PC-9 (cell line): ENCODE measurements at regions not wholly inside any gene's neighbourhood (a gene's known extent, or its start where the extent isn't known, plus 50 kb on each side); places are given as distances from the start of the nearest gene placed in this dataset.

ENCODE experiments used
- BruUV-seq: library from RNA; stranded (reverse); fragments of 400-500 nt; replicated peaks from 2 replicates; lab custom pipeline; 2021; lab: Mats Ljungman, UMichigan
- CTCF ChIA-PET: fragments of 300-600 bp; sonication (Branson Sonifier 250); formaldehyde crosslinking; loops from one replicate; lab custom pipeline; 2022; ENCODE audit warnings: antibody characterized with exemption; lab: Charles Lee
- POLR2A ChIA-PET: fragments of 300-600 bp; sonication (Branson Sonifier 250); formaldehyde crosslinking; loops from one replicate; lab custom pipeline; 2022; ENCODE audit warnings: antibody characterized with exemption; ENCODE audit not compliant: unreplicated experiment; lab: Charles Lee
- DNase-seq, 2 experiments: peaks; one replicate each; pipeline versions ENCODE4 v3.0.0 to v3.0.0-alpha.2; 2015 to 2022; ENCODE audit warnings: mixed read lengths in 1 of 2
- H2AFZ ChIP-seq: fragments of 200-600 bp; sonication (generic); 2 replicates; pipeline ENCODE4 v1.8.1; 2017; ENCODE audit warnings: antibody characterized with exemption
- H3F3A ChIP-seq: fragments of 200-600 bp; sonication (generic); 2 replicates; pipeline ENCODE4 v1.8.1; 2017; ENCODE audit warnings: antibody characterized with exemption, mild to moderate bottlenecking, low read depth; ENCODE audit not compliant: insufficient read depth
- H3K27ac ChIP-seq: fragments of 200-600 bp; sonication (generic); 2 replicates; pipeline ENCODE4 v1.6.1; 2016; ENCODE audit warnings: mixed run types
- H3K27me3 ChIP-seq: fragments of 200-600 bp; sonication (generic); 2 replicates; pipeline ENCODE4 v1.6.1; 2016; ENCODE audit warnings: low read depth, mixed run types; ENCODE audit not compliant: insufficient read depth
- H3K36me3 ChIP-seq: fragments of 200-600 bp; sonication (generic); 2 replicates; pipeline ENCODE4 v1.6.1; 2016; ENCODE audit warnings: low read depth, mixed run types
- H3K4me1 ChIP-seq: fragments of 200-600 bp; sonication (generic); replicated peaks from 2 replicates; pipeline ENCODE4 v1.6.1; 2016; ENCODE audit warnings: mixed run types; ENCODE audit not compliant: insufficient read depth
- H3K4me2 ChIP-seq: fragments of 200-600 bp; sonication (generic); 2 replicates; pipeline ENCODE4 v1.6.1; 2017; ENCODE audit warnings: mixed run types
- H3K4me3 ChIP-seq: fragments of 200-600 bp; sonication (generic); 2 replicates; pipeline ENCODE4 v1.6.1; 2016; ENCODE audit warnings: mixed run types
- H3K79me2 ChIP-seq: fragments of 200-600 bp; sonication (generic); 2 replicates; pipeline ENCODE4 v1.6.1; 2017; ENCODE audit warnings: low read depth, mixed run types
- H3K9me2 ChIP-seq: fragments of 200-600 bp; sonication (generic); 2 replicates; pipeline ENCODE4 v1.8.1; 2017; ENCODE audit warnings: mild to moderate bottlenecking; ENCODE audit not compliant: insufficient read depth
- H3K9me3 ChIP-seq: fragments of 200-600 bp; sonication (generic); 2 replicates; pipeline ENCODE4 v1.8.1; 2016; ENCODE audit warnings: low read depth; ENCODE audit not compliant: insufficient read depth
- H4K20me1 ChIP-seq: fragments of 200-600 bp; sonication (generic); 2 replicates; pipeline ENCODE4 v1.8.1; 2017; ENCODE audit not compliant: insufficient read depth
- CTCF ChIP-seq: fragments of 200-600 bp; sonication (generic); conservative IDR thresholded peaks from 2 replicates; pipeline ENCODE4 v1.6.1; 2017; ENCODE audit warnings: mixed run types, antibody characterized with exemption, mild to moderate bottlenecking, moderate library complexity
- EZH2 ChIP-seq: fragments of 200-600 bp; sonication (generic); IDR thresholded peaks from 2 replicates; pipeline ENCODE4 v1.8.0; 2017; ENCODE audit warnings: antibody characterized with exemption, low read depth
- intact Hi-C: fragments of 100-400 bp; cut with micrococcal nuclease; formaldehyde crosslinking; loops from one replicate; pipeline ENCODE4 v1.10.0; 2022; ENCODE audit not compliant: unreplicated experiment

- H3K36me3 ChIP-seq, result no peaks in the 10 kb centered on the region
- H3K4me2 ChIP-seq, result no peak overlapping the region
- H3K79me2 ChIP-seq, result no peaks in the 10 kb centered on the region
- no TSS peak for BruUV-seq
- no peak overlapping the region for H2AFZ ChIP-seq
- TF ChIP-seq CTCF (no peak), EZH2 (no peak)
- DNase-seq, result no peak
- peaks cover 18% of the 10 kb centered on the region; the same call in 1 of the 2 replicates for H3F3A ChIP-seq
- CTCF ChIA-PET, result interaction anchor here (0.6 kb wide), 1 partner anchor 15 kb away, joined by 16 read pairs; no protein-coding TSS in a partner anchor
- H4K20me1 ChIP-seq, result no peaks in the 10 kb centered on the region
- intact Hi-C loops, result no loop called here
- no peaks in the 10 kb centered on the region for H3K27me3 ChIP-seq
- no peak overlapping the region for H3K4me3 ChIP-seq
- POLR2A ChIA-PET, result no interaction called here
- no peak overlapping the region for H3K27ac ChIP-seq
- H3K9me2 ChIP-seq, result no peaks in the 10 kb centered on the region
- no peaks in the 10 kb centered on the region for H3K9me3 ChIP-seq
- H3K4me1 ChIP-seq, result peaks cover 25% of the 10 kb centered on the region
Measured at GRCh38 chr7:68684996-68685395, 913.3 kb upstream of the AUTS2 start.

- 0 out of 2 replicates have a peak overlapping the region, but pooled peaks have one; percentile 5 for H3K4me3 ChIP-seq
- no peaks in the 10 kb centered on the region for H3K36me3 ChIP-seq
- peaks cover 42% of the 10 kb centered on the region for H3F3A ChIP-seq
- peaks cover 52% of the 10 kb centered on the region for H3K4me1 ChIP-seq
- ChIA-PET POLR2A (no interaction called here), CTCF (no interaction called here)
- H3K9me2 ChIP-seq, result 0 out of 2 replicates have a peak, but pooled peaks cover 5% of the 10 kb centered on the region
- H3K27me3 ChIP-seq, result no peaks in the 10 kb centered on the region
- peak overlapping the region; percentile 83 for H3K27ac ChIP-seq
- intact Hi-C loops, result no loop called here
- no peaks in the 10 kb centered on the region for H4K20me1 ChIP-seq
- H3K4me2 ChIP-seq, result peak overlapping the region; percentile 56
- TF ChIP-seq CTCF (no peak), EZH2 (no peak)
- no peak overlapping the region for H2AFZ ChIP-seq
- no TSS peak for BruUV-seq
- peak in 1 of 2 experiments; percentile 80 for DNase-seq
- peaks cover 5% of the 10 kb centered on the region; the same call in 1 of the 2 replicates for H3K9me3 ChIP-seq
- H3K79me2 ChIP-seq, result no peaks in the 10 kb centered on the region
Measured at GRCh38 chr7:68688416-68689086, 909.7 kb upstream of the AUTS2 start.

GRCh38 chr7:68689087-68689433, 909.2 kb upstream of the AUTS2 start:
- peak overlapping the region; percentile 56; the same call in 1 of the 2 replicates for H3K4me2 ChIP-seq
- CTCF ChIA-PET, result no interaction called here
- H4K20me1 ChIP-seq, result no peaks in the 10 kb centered on the region
- no peaks in the 10 kb centered on the region for H3K36me3 ChIP-seq
- 0 out of 2 replicates have a peak, but pooled peaks cover 5% of the 10 kb centered on the region for H3K9me2 ChIP-seq
- POLR2A ChIA-PET, result no interaction called here
- TF ChIP-seq CTCF, result no peak
- TF ChIP-seq EZH2, result no peak
- intact Hi-C loops, result no loop called here
- H3K4me3 ChIP-seq, result no peak overlapping the region
- peaks cover 45% of the 10 kb centered on the region for H3F3A ChIP-seq
- H3K9me3 ChIP-seq, result peaks cover 7% of the 10 kb centered on the region; the same call in 1 of the 2 replicates
- no TSS peak for BruUV-seq
- no peaks in the 10 kb centered on the region for H3K79me2 ChIP-seq
- H2AFZ ChIP-seq, result no peak overlapping the region
- peak overlapping the region; percentile 83 for H3K27ac ChIP-seq
- no peak for DNase-seq
- no peaks in the 10 kb centered on the region for H3K27me3 ChIP-seq
- H3K4me1 ChIP-seq, result peaks cover 55% of the 10 kb centered on the region
